ENCODE measurements at regions not wholly inside any gene's neighbourhood (a gene's known extent, or its start where the extent isn't known, plus 50 kb on each side); places are given as distances from the start of the nearest gene placed in this dataset.

DNA sequence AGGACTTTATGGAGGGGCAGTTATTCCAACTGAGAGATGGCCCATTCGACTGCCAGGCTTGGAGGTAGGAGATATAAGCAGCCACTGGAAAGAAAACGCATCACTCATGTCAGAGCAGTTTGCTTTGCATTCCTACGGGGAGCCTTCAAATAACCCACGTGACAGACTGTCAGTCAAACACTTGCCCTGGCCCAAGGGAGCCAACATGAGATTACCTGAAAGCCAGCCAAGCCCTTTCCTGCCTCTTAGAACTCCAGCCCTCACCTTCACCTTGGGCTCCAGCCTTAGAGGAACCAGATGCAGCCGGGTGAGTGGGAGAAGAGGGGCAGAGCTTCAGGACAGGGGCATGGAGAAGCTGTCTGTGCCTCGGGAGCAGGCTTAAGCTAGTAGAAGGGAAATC is 95.3 kb upstream of the CXCL13 start:
- TF ChIP-seq, protein P1, sequence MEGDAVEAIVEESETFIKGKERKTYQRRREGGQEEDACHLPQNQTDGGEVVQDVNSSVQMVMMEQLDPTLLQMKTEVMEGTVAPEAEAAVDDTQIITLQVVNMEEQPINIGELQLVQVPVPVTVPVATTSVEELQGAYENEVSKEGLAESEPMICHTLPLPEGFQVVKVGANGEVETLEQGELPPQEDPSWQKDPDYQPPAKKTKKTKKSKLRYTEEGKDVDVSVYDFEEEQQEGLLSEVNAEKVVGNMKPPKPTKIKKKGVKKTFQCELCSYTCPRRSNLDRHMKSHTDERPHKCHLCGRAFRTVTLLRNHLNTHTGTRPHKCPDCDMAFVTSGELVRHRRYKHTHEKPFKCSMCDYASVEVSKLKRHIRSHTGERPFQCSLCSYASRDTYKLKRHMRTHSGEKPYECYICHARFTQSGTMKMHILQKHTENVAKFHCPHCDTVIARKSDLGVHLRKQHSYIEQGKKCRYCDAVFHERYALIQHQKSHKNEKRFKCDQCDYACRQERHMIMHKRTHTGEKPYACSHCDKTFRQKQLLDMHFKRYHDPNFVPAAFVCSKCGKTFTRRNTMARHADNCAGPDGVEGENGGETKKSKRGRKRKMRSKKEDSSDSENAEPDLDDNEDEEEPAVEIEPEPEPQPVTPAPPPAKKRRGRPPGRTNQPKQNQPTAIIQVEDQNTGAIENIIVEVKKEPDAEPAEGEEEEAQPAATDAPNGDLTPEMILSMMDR (IDR thresholded peaks at IDR 0.05) = no peak
- TF ChIP-seq POLR2A (IDR thresholded peaks at IDR 0.05) = no peak

All from thyroid gland (tissue), 4 donors.